Gastroesophageal sphincter (tissue), 4 donors: ENCODE measurements at regions not wholly inside any gene's neighbourhood (a gene's known extent, or its start where the extent isn't known, plus 50 kb on each side); places are given as distances from the start of the nearest gene placed in this dataset.

ENCODE experiments used
- ATAC-seq: fragments of 150-250 bp; one replicate; pipeline ENCODE4 v1.9.1; 2016; ENCODE audit warnings: mild to moderate bottlenecking, moderate library complexity
- H3K27ac ChIP-seq, 4 donors: fragments of 200-600 bp; sonication (generic) in 3 of 4; 1 replicate in 3 of 4; 2 replicates in 1 of 4; pipeline ENCODE4 v1.5.1; 2016 to 2019
- H3K27me3 ChIP-seq: fragments of 200-600 bp; sonication (generic); one replicate; pipeline ENCODE4 v1.5.1; 2019
- H3K36me3 ChIP-seq, 2 donors: fragments of 200-600 bp; sonication (generic); one replicate each; pipeline ENCODE4 v1.5.1; 2019; ENCODE audit warnings: control low read depth in 1 of 2
- H3K4me1 ChIP-seq, 3 donors: fragments of 200-600 bp; sonication (generic); 1 replicate in 2 of 3; 2 replicates in 1 of 3; pipeline ENCODE4 v1.5.1; 2016 to 2019; ENCODE audit warnings: control low read depth in 2 of 3
- H3K4me3 ChIP-seq, 2 donors: fragments of 200-600 bp; sonication (generic); one replicate each; pipeline ENCODE4 v1.5.1; 2019; ENCODE audit warnings: mild to moderate bottlenecking in 1 of 2, moderate library complexity in 1 of 2
- H3K9me3 ChIP-seq, 3 donors: fragments of 200-600 bp; sonication (generic); one replicate each; pipeline ENCODE4 v1.5.1; 2017 to 2019; ENCODE audit warnings: control low read depth in 2 of 3
- EP300 ChIP-seq: sonication (generic); formaldehyde crosslinking; IDR thresholded peaks from one replicate; pipeline ENCODE4 v1.6.1; 2017; ENCODE audit warnings: antibody characterized with exemption, mild to moderate bottlenecking
- POLR2A ChIP-seq, 2 donors: fragments of 450-650 bp; IDR thresholded peaks; one replicate each; pipeline ENCODE4 v1.6.1; 2017; ENCODE audit warnings: antibody characterized with exemption in 2 of 2, mild to moderate bottlenecking in 2 of 2, moderate library complexity in 1 of 2
- POLR2AphosphoS5 ChIP-seq: sonication (generic); formaldehyde crosslinking; IDR thresholded peaks from one replicate; pipeline ENCODE4 v1.6.1; 2017; ENCODE audit warnings: antibody characterized with exemption
- WGBS, 2 donors: methylation state at CpG; one replicate each; pipeline ENCODE4 v1.1.5; 2018; ENCODE audit warnings: low coverage in 1 of 2; 5-methylcytosine and 5-hydroxymethylcytosine counted together
- TF ChIP-seq, protein P1 (sequence below), 4 experiments: fragments of 200-600 bp in 2 of 4; fragments of 450-650 bp in 2 of 4; sonication (generic) in 1 of 4; IDR thresholded peaks; one replicate each; pipeline ENCODE4 v1.5.1; 2017 to 2019; ENCODE audit warnings: antibody characterized with exemption in 4 of 4, mild to moderate bottlenecking in 2 of 4, moderate library complexity in 2 of 4

DNA sequence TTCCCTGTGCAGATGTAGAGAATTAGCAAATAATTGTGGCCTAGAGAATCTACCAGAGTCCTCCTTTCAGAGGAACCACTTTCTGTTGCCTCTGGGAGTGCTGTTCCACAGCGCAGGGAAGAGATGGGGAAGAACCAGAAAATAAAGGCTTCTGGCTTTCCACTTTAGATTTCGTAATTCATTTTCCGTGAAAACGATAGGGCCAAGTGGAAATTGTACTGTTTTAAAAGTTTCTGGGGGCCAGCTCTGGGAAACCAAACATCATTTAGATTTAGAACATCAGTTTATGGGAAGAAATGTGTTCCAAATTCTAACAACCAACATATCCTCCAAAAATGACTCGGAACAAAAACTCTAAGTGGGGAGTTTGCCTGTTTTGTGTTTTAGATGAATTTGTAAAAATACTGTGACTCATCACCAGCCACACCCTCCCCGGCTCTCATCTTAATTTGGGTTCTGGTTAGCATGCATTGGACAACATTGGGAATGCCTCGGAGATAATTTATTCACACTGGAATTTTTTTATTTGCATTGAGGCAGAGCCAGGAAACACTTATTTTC, 65.2 kb upstream of the LNX1 start:
- H3K4me1 ChIP-seq = peaks cover 0 to 30% (median 4%) of the 10 kb centered on the region in 3 donors
- no peaks in the 10 kb centered on the region for H3K27me3 ChIP-seq
- no peaks in the 10 kb centered on the region for H3K9me3 ChIP-seq
- H3K36me3 ChIP-seq = no peaks in the 10 kb centered on the region
- TF ChIP-seq, protein P1, sequence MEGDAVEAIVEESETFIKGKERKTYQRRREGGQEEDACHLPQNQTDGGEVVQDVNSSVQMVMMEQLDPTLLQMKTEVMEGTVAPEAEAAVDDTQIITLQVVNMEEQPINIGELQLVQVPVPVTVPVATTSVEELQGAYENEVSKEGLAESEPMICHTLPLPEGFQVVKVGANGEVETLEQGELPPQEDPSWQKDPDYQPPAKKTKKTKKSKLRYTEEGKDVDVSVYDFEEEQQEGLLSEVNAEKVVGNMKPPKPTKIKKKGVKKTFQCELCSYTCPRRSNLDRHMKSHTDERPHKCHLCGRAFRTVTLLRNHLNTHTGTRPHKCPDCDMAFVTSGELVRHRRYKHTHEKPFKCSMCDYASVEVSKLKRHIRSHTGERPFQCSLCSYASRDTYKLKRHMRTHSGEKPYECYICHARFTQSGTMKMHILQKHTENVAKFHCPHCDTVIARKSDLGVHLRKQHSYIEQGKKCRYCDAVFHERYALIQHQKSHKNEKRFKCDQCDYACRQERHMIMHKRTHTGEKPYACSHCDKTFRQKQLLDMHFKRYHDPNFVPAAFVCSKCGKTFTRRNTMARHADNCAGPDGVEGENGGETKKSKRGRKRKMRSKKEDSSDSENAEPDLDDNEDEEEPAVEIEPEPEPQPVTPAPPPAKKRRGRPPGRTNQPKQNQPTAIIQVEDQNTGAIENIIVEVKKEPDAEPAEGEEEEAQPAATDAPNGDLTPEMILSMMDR (IDR thresholded peaks at IDR 0.05) = peak in 3 of 4 experiments; percentile 20 to 47 (median 35)
- TF ChIP-seq POLR2AphosphoS5 (no peak), EP300 (no peak), POLR2A (IDR thresholded peaks at IDR 0.05) (no peak)
- 60 to 74% methylated on average over 6 to 7 of the region's 7 CpGs for WGBS, 2 donors
- peak overlapping the region in 3 of 4 donors; percentile 42 to 52 (median 44) for H3K27ac ChIP-seq
- no peak overlapping the region for H3K4me3 ChIP-seq
- peak; percentile 71 for ATAC-seq

DNA sequence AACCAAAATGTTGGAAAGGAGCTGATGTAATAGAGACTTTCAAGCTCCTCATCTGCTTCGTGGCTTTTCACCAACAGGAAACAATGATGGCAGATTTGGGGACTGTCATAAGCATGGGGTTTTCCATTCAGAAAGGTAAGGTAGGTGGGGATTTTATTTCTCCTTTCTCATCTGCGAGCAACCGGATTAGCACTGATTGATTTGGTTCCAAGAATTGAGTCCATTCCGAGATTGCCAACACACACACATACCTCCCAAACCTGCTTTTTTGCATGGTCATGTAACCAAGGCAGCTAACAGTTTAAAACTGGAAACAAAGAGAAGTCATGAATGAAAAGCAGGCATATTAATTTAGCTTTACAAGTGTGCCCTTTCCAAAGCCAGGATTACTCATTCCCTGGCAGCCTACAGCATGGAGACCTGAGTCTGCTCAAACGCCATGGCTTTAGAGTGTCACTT, 63.0 kb upstream of the LNX1 start:
- peak overlapping the region in 1 of 4 donors; percentile 4 for H3K27ac ChIP-seq
- ATAC-seq = no peak
- H3K4me3 ChIP-seq = no peak overlapping the region
- TF ChIP-seq EP300 (no peak), POLR2A (IDR thresholded peaks at IDR 0.05) (no peak), POLR2AphosphoS5 (no peak)
- TF ChIP-seq, protein P1 (IDR thresholded peaks at IDR 0.05) = no peak
- WGBS, 2 donors = 7 to 14% methylated on average over 5 of the region's 5 CpGs
- H3K36me3 ChIP-seq = no peaks in the 10 kb centered on the region
- H3K9me3 ChIP-seq = no peaks in the 10 kb centered on the region
- no peaks in the 10 kb centered on the region for H3K27me3 ChIP-seq
- H3K4me1 ChIP-seq = peaks cover 0 to 37% (median 4%) of the 10 kb centered on the region in 3 donors

DNA sequence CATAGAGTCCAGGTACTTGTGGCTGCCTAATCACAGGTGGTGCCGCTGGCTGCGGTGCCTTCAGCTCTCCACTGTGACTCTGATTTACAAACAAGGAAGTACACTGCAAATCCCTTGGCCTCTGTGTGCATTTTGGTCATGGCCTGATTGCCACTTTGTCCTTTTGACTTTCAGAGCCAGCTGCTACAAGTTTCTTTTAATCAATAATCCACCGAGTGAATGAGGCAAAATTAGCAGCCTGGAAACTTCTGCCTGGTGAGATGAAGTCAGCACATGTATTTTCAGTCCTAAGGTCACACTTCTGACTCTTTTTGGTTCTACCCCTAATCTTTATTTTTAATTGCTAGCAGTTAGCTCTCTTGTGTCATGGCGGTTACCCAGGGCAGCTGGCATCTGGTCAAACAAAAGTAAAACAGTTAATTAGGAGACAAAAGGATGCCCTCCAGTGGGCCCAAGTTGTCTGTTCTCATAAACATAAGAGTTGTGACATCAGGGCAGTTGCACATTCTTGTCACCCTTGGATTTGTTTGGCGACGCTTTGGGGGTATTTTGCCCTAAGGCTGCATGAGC, 62.3 kb upstream of the LNX1 start:
- WGBS, 2 donors = 58 to 80% methylated on average over 4 to 6 of the region's 6 CpGs
- no peaks in the 10 kb centered on the region for H3K9me3 ChIP-seq
- H3K27ac ChIP-seq = peak overlapping the region in 1 of 4 donors; percentile 19
- no peaks in the 10 kb centered on the region for H3K36me3 ChIP-seq
- H3K4me3 ChIP-seq = no peak overlapping the region
- no peaks in the 10 kb centered on the region for H3K27me3 ChIP-seq
- TF ChIP-seq, protein P1 (IDR thresholded peaks at IDR 0.05) = no peak
- TF ChIP-seq POLR2AphosphoS5 (no peak), POLR2A (IDR thresholded peaks at IDR 0.05) (no peak)
- peaks cover 0 to 37% (median 4%) of the 10 kb centered on the region in 3 donors for H3K4me1 ChIP-seq
- ATAC-seq = no peak

DNA sequence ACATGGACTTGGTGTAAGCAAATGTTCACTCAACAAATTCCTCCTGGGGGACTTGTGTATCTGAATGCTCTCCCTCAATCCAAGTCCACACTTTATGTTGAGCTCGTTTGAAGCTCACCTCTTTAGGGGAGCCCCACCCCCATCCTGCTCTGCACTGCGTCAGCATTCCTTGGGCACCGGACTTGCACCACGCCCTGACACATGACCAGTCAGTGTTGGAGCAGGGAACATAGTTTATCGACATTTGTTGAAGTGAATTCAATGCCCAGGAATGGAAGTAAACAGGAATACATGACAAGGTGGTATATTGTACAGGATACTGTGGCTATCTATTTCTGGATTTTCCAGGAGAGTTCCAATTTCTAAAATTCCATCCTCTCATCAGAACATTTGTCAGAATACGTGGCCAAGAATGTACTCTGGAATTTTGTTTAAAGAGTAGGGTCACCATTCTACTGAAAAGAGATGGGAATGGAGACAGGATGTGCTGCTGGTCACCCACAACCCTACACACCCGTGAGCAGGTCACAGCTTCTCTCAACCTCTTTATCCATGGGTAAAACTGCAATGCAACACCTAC, 60.0 kb upstream of the LNX1 start:
- Histone ChIP-seq H3K9me3 (no peaks in the 10 kb centered on the region), H3K27me3 (no peaks in the 10 kb centered on the region), H3K4me1 (peaks cover 0 to 33% (median 4%) of the 10 kb centered on the region in 3 donors), H3K4me3 (peak overlapping the region in 1 of 2 donors; percentile 3), H3K36me3 (no peaks in the 10 kb centered on the region), H3K27ac (peak overlapping the region in 3 of 4 donors; percentile 12 to 60 (median 52))
- TF ChIP-seq POLR2AphosphoS5 = no peak
- TF ChIP-seq, protein P1 (IDR thresholded peaks at IDR 0.05) = no peak
- TF ChIP-seq EP300 = no peak
- TF ChIP-seq POLR2A (IDR thresholded peaks at IDR 0.05) = no peak
- peak; percentile 67 for ATAC-seq
- 39 to 50% methylated on average over 1 to 6 of the region's 7 CpGs for WGBS, 2 donors

DNA sequence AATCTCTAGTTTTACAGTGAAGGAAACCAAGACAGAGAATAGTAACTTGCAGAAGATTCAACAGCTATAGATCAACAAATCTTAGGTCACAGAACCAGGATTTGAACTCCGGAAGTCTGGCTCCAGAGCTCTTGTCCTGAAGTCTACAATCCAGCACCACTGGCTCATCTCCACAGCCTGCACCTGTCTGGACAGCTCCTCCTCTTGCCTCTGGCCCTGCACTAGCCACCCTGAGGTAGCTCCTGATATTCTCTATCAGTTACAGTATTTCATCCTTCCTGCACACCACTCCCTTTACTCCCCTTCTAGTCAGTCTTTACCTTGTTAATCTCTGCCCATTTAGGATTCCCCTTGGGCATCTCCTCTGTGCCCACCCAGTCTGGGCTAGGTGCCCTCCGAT, 58.1 kb upstream of the LNX1 start:
- WGBS, 2 donors = 85 to 90% methylated on average over 1 to 2 of the region's 2 CpGs
- Histone ChIP-seq H3K27ac (peak overlapping the region in 2 of 4 donors; percentile 14 to 18), H3K36me3 (no peaks in the 10 kb centered on the region), H3K27me3 (no peaks in the 10 kb centered on the region), H3K4me3 (no peak overlapping the region), H3K9me3 (no peaks in the 10 kb centered on the region), H3K4me1 (peaks cover 0 to 20% (median 4%) of the 10 kb centered on the region in 3 donors)
- ATAC-seq = no peak
- no peak for TF ChIP-seq EP300
- no peak for TF ChIP-seq POLR2A (IDR thresholded peaks at IDR 0.05)
- TF ChIP-seq, protein P1 (IDR thresholded peaks at IDR 0.05) = no peak
- no peak for TF ChIP-seq POLR2AphosphoS5
